Dedifferentiated amniotic fluid mesenchymal stem cell (primary cell): ENCODE measurements at regions not wholly inside any gene's neighbourhood (a gene's known extent, or its start where the extent isn't known, plus 50 kb on each side); places are given as distances from the start of the nearest gene placed in this dataset.

Experiments
- DNase-seq: peaks from one replicate; pipeline ENCODE4 v3.0.0-alpha.2; 2016; ENCODE audit errors: extremely low spot score

DNA sequence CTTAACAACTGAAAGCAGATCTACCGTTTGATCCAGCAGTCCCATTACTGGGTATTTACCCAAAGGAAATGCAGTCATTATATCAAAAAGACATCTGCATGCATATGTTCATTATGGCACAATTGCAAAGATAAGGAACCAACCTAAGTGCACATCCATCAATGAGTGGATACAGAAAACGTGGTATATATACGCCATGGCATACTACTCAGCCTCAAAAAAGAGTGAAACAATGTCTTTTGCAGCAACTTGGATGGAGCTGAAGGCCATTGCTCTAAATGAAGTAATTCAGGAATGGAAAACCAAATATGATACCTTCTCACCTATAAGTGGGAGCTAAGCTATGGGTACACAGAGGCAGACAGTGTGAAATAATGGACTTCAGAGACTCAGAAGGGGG lies 169.3 kb downstream of the ZBTB18 start:
- DNase-seq = no peak

DNA sequence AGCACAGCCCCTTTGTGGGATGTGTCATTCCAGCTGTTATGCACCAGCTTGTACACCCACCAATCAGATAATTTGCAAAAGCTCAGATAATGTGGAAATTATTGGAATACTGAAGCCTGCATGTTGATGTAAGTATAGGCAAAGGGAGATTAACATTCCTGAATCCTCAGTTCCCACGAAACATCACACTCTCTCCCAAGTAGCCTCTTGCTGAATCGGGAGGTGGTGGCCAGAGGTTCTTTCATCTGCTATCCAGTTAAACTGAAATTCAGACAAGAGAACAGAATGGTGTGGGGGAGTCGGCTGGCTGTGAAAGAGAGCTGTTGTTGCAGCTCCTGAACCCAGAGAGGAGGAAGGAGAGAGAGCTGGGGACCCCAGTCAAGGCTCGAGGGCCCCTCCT lies 170.9 kb downstream of the ZBTB18 start:
- DNase-seq = no peak

DNA sequence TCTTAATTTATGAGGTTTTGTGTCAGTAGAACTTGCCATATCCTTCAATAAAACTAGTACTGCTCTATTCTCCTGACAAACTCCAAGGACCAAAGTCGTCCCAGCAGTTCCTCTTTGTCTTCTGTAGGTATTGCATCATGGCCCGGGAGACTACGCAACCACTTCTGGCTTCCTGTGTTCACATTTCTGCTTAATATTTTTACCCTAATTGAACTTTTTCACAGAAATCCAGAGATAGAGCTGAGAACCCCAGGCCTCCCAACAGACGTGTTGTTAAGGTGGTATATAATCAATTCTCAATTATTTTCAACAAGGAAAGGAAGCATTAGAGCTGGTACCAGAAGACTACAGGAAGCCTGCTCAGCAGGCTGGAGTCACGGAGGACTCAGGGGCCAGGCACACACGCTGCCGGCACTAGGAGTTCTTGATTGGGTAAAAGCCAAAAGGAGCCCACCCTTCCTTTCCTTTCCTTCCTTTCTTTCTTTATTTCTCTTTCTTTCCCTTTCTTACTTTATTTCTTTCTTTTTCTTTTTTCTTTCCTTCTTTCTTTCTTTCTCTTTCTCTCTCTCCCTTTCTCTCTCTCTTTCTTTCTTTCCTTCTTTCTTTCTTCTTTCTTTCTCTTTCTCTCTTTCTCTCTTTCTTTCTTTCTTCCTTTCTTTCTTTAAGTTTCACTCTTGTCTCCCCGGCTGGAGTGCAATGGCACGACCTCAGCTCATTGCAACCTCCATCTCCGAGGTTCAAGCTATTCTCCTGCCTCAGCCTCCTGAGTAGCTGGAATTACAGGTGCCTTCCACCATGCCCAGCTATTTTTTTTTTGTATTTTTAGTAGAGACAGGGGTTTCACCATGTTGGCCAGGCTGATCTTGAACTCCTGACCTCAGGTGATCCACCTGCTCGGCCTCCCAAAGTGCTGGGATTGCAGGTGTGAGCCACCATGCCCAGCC lies 173.7 kb downstream of the ZBTB18 start:
- DNase-seq = no peak

DNA sequence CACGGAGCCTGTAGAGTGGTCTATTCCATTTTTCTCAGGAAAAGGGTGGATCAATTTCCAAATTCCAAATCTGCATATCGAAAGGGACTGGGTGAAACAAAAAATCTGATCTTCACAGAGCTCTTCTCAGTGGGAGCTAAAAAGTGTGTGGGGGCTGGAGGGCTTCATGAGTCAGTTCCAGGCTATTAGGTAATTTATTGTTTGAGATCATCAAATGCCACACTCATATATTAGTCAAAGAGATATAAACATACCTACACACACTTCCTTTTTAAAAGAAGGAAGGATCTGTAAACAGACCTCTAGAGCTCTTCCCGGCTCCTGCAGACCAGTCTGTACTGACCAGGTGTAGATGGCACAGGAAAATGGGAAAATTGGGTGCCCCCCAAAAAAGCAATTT lies 175.4 kb downstream of the ZBTB18 start:
- DNase-seq = no peak

DNA sequence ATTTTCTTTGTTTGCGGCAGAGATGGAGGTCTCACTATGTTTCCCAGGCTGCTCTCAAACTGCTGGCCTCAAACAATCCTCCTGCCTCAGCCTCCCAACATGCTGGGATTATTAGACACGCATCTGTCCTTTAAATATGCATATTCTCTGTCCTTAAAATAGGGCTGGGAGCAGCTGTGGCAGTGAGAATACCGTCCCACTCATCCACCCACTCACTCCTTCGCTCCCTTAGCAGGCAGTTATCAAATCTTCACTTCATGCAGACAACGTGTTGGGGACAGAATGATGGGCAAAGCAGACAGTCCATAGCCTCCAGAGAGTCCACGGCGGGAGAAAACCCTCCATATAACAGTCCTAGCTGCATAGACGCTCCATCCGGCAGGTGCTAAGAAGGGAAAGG lies 179.4 kb downstream of the ZBTB18 start:
- no peak for DNase-seq

DNA sequence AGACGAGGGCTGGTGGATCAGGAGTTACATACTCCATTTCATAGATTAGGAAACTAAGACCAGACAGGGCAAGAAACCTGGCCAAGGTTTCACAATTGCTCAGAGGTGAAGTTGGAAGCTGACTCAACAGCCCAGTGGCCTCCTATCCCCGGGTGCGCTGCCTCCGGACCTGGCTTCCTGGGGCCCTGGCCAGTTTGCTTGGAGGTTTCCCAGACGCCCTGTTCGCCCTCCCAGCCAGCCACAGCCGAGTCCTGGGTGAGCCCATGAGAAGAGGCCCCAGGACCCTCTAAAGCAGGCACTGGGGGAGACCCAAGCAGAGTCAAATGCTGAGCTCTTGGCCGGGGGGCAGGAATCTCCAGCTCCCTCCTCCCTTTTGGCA lies 180.1 kb downstream of the ZBTB18 start:
- DNase-seq = no peak

DNA sequence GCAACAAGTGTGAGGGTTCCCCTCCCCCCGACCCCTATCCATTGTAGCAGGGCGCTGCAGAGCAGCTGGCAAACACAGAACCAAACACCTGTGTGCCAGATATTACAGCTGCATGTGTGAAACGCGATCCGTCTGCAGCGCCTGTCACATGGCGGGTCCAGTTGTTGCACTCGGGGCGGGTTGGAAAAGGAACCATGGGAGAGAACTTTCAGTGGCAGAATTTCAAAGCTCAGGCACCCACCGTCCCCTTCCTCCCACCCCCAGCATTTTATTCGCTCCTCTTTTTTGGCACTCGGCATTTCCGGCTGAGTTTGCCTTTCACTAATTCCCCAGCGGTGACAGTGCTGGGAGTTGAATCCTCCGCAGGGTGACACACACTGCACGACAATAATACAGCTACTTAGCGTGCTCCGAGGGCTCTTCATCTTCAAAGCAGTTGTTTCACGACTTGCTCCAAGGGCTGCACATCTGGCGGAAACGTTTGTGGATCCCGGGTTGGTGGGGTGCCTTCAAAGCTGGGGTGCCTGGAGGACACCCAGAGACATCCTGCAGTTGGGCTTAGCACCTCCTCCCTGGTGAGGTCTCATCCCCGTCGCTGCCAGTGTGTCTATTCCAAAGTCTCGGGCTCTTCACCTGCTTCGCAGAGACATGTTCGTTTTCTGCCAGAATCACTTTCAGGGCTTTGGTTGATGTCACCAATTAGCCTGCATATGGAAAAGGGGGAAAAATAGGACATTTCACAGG lies 180.7 kb downstream of the ZBTB18 start:
- no peak for DNase-seq

DNA sequence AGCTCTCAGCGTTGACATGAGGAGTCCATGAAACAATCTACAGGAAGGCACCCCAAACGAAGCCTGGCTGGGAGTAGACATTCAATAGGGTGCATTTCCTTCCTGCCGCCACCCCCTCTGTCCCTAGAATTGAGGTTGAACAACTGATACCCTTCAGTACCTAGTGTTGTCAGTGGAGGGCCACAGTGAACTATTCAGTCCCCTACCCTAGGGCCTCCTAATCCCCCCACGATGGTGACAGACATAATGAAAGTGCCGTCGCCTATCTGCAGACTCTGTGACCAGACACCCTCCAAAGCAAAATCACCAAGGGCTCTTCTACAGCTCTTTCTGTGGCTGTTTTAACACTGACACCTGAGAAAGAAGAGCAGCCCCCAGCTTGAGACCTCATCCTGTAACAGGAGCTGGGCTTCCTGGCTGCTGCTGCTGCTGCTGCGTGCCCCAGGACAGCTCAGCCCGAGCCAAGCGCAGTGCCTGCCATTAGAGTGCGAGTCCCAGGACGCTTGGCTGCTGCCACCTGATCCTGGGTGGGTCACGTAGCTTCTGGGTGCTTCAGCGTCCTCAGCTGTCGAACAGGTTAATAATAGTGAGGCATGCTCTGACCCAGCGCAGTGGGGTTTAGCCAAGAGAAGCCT lies 183.0 kb downstream of the ZBTB18 start:
- DNase-seq = no peak

DNA sequence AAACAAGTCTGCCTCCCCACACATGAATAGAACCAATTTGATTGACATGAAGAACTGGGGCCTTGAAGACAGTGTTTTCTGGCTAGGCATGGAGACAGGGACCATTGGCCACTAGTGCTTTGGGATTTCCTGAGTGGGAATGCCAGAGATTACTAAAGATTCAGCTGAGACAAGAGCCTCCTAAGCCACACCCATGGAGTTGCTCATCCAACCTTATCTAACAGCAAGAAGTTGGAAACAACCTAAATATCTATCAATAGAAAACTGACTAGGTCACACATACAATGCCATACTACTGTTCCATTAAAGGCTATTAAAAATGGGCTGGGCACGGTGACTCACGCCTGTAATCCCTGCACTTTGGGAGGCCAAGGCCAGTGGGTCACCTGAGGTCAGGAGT lies 184.1 kb downstream of the ZBTB18 start:
- no peak for DNase-seq

DNA sequence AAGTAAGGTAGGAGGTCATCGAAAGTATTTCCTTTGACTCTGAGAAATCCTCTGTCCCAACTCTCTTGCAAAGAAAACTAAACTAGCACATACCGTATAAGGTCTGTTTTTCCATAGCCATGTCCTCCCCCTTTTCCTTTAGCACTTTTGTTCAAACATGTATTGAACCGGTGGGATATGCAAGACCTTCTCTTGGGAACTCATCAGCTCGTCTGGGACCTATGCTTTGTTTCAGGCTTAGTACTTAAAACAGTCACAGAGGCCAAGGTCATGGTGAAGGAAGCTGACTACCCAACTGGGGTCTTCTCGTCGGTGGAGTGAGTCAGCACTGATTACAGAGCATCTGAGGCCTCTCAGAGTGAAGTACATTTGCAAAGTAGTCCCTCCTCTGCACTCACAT lies 185.0 kb downstream of the ZBTB18 start:
- no peak for DNase-seq

DNA sequence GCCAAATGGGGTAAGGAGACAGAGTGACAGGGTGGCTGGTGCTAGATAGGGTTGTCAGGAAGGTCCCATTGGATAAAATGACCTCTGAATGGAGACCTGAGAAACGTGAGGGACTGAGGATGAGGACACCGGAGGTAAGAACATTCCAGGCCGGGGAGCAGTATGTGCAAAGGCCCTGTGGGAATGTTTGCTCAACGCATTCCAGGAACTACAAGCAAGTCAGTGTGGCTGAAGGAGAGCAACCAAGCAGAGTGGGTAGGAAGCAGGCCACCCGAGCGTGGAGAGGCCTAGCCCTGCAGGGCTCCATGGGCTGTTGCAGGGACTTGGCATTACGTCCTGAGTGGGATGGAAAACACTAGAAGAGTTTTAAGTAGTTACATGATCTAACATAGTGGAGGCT lies 185.6 kb downstream of the ZBTB18 start:
- DNase-seq = no peak

DNA sequence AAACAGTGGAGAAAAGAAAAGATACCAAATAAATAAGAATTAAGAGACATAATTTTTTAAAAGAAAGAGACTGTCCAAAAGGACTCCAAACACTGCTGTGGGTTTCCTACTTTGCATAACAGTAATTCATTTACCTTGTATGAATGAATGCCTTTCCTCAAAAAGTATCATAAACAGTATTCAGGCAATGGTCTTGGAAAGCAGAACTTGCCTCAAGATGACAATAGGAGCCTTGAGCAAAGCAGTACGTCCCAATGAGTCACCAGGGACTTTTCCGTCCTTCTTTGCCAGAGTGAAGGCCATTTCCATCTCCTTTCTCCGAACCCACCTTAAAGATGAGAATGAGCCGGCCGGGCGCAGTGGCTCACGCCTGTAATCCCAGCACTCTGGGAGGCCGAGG lies 186.4 kb downstream of the ZBTB18 start:
- DNase-seq = no peak

DNA sequence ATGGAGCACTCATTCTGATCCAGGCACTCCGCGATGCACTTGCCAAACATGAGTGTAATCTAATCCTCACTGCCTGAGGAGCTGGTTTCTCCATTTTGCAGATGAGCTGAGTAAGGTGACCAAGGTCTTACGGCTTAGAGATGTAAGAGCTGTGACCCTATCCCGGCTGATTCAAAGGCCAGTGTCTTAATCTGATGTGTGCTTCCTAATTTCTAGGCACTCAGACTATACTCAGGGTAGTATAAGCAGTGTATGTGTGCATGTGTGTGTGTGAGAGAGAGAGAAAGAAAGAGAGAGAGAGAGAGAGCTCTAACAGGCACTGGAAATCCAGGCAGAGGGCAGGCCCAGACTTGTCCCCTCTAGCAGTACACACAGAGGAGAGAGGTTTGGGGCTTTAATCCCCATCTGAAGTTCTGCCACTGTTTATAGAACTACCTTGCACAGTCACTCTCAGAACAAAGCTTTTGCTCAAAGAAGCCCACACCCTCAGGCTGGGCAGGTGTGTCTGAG lies 188.2 kb downstream of the ZBTB18 start:
- no peak for DNase-seq

DNA sequence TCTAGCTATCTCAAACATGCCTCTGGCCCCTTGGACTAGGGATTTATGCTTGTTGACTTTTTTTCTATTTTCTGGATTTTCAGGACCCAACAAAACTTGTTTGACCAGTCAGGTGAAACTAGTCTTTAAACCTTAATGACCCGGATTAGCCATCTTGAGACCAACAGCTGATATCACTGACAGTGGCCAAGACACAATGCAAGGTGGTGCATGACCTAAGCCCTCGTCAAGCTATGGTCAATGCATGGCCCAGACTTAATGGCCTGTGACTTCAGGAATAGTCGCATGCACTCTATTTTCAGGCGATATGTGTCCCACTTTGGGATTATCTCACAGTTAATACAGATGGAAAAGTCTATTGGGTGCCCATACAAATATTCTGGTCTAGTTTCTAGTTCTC lies 190.4 kb downstream of the ZBTB18 start:
- DNase-seq = no peak

DNA sequence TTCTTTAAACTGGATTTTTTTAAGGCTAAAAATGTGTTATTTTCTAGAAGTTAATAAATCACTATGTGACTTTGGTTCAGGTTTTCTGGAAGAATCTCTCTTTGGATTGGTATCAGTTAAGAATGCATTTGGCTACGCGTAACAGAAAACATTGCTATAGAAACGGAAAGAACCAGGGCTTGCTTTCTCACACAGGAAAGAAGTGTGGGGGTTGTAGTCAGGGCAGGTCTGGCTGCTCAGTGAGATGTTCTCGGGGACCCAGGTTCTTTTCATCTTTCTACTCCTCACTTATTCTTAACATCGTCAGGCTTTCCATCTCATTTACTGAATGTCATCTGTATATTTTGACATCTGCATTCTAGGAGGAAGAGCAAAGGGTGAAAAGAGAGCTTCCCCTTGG lies 191.4 kb downstream of the ZBTB18 start:
- DNase-seq = no peak

DNA sequence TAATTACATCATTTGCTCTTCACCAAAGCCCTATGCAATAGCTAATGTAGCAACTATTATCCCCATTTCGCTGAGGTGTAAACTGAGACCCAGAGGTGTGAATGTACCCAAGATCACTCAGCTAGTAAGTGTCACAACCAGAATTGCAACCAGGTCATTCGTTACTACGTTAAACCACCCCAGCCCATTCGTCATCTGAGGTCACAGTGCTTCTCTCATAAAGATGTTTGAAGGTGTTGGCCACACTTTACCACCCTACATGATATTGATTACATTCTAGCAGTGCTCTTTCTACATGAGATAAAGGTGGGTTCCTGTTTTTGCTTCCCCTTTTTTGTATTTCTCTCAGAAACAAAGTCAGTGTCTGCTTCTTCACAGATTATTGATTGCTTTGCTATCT lies 195.3 kb downstream of the ZBTB18 start:
- no peak for DNase-seq

DNA sequence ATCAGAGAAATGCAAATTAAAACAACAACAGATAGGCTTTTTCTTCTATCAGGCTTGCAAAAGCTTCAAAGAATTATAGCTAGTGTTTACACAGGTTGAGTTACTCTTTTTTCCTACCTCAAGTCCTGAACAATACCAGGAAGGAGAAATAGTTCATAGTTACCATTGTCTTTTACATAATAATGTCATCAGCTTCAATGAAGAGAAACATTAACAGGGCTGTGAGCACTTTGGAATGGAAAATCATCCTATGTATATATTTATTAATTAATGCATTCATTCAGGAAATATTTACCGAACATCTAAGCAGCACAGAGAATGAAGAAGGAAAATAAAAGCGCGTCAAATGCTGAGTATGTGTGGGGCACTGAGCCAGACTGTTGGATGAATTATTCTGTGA lies 197.3 kb downstream of the ZBTB18 start:
- DNase-seq = no peak

DNA sequence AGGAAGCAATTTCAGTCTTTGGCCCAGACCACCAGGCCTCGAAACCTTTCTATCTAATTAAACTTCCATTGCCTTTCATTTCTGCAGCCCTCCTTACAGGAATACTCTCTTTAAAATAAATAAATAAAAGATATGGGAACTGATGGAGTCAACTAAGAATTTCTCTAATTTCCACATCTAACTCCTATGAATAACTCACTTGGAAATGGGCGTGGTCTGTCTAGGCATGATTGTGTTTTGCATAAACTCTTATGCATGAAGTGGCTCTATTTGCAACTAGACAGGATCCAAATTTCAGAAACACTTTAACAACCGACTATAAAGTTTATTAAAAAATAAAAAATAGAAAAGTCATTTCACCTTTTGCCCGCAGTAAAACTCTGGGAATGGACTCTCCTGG lies 199.5 kb downstream of the ADSS2 start:
- no peak for DNase-seq

DNA sequence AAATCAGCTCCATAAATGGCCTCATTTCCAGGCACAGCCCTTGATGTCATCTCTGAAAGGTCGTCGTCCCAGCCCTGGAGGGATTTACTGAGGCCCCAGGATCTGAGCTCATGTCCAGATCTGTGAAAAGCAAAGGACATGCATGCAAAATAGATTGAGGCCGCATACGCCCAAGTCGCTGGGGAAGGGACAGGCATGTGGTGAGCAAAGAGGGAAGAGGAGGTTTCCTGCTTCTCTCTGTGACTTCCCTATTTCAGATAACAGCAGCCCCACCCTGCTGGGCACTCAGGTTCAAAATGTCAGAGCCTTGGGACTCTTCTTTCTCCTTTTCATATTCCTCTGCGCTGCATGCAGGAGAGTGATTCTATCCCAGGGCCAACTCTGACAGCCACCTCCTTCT lies 197.2 kb downstream of the ADSS2 start:
- no peak for DNase-seq

DNA sequence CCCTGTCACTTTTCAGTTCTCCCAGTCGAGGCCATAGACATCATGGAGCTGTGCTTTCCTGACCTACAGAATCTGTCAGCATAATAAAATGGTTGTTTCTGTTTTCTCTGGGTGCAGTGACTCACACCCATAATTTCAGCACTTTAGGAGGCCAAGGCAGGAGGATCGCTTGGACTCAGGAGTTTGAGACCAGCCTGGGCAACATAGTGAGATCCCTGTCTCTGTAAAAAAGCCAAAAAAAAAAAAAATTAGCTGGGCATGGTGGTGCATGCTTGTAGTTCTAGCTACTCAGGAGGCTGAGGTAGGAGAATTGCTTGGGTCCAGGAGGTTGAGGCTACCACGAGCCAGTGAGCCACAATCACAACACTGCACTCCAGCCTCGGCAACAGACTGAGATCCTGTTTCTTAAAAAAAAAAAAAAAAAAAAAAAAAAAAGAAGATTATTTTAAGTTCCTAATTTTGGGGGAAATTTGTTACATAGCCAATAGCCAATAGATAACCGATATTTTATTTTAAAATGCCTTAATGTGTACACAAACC lies 196.2 kb downstream of the ADSS2 start:
- no peak for DNase-seq

DNA sequence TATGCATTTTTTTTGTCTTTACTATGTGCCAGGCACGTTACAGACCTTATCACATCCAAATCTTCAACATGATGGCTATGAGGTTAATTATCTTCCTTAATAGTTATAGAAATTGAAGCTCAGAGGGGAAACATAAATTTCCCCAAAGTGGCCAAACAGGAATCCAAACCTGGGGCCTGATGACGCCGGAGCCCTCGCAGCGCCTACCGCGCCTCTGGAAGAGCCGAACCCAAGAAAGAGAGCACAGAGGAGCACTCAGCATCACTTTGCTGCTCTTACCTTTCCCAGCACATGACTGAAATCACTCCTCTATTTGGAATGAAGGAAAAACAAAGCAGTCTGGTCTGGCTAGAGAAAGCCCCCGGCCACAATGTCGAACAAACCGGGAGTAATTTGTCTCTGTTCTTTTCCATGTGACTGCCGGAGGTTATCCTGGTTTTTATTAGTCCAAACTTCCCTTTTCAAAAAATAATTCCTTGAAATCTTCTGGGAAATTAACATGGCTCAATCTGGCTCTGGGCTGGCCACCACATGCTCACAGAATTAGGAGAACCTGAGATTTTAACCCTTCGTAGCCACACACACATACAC lies 195.5 kb downstream of the ADSS2 start:
- no peak for DNase-seq

DNA sequence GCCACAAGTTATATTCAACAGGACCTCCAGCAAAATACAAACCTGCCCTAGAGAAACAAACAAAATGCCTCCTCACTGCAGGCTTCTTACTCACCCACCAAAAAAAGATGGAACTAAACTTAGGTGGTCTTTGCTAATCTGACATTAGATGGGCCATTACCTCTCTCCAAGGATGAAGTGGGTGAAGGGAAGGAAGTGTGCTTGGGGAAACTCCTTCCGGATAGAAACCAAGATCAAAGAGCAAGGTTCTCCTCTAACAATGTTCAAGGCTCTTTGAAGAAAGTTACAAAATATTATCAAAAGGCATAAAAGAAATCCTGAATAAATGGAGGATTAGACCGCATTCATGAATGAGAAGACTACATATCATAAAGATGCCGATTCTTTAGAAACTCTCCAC lies 187.5 kb downstream of the ADSS2 start:
- DNase-seq = no peak
